ENCODE measurements at regions not wholly inside any gene's neighbourhood (a gene's known extent, or its start where the extent isn't known, plus 50 kb on each side); places are given as distances from the start of the nearest gene placed in this dataset.

DNA sequence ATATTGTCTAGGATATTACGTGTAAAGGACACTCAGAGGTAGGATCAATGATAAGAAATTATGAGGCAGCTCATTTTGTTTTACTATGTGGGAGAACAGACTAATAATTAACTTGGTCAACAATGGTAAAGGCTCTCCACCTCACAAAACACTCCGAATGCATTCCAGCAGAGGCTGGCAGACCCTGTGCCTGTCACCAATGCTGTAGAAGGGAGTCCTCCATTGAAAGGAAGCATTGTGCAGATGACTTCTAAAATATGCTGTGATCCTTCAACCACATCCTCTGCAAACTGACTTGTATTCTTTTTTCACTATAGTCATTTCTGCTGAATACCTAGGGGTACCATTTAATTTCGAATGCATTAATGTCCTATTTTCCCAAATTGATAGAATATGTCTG, 119.6 kb upstream of the EEA1 start:
- no peak overlapping the region for H3K4me3 ChIP-seq (ENCODE audit: low read depth, low read length)
- H3K9me3 ChIP-seq (ENCODE audit: control insufficient read depth, insufficient read depth, low read depth, low read length) = no peaks in the 10 kb centered on the region
- no peak overlapping the region for H3K27ac ChIP-seq (ENCODE audit: extremely low read depth, low read depth, low read length)
- no peaks in the 10 kb centered on the region for H3K36me3 ChIP-seq (ENCODE audit: control insufficient read depth in 2 of 2, insufficient read depth in 1 of 2, low read length in 2 of 2)
- ChIA-PET POLR2A (no interaction called here), CTCF (interaction anchor here (0.5 to 0.9 kb wide), 2 partner anchors 62 to 265 kb away, joined by 4 read pairs; no protein-coding TSS in a partner anchor)
- TF ChIP-seq MZF1 (tag by site-specific recombination; IDR thresholded peaks at IDR 0.05; ENCODE audit: borderline replicate concordance) (no peak), MYNN (tag by site-specific recombination; IDR thresholded peaks at IDR 0.05; ENCODE audit: borderline replicate concordance) (no peak), ZNF670 (tag by site-specific recombination; IDR thresholded peaks at IDR 0.05; ENCODE audit: low read depth) (no peak), ZFP3 (tag by site-specific recombination; IDR thresholded peaks at IDR 0.05; ENCODE audit: low read depth) (no peak), KLF8 (tag by site-specific recombination; IDR thresholded peaks at IDR 0.05) (no peak), ZFHX2 (tag by site-specific recombination; conservative IDR thresholded peaks at IDR 0.05) (no peak), ZNF777 (tag by site-specific recombination; IDR thresholded peaks at IDR 0.05; ENCODE audit: borderline replicate concordance) (no peak)
- TF ChIP-seq, protein P1, sequence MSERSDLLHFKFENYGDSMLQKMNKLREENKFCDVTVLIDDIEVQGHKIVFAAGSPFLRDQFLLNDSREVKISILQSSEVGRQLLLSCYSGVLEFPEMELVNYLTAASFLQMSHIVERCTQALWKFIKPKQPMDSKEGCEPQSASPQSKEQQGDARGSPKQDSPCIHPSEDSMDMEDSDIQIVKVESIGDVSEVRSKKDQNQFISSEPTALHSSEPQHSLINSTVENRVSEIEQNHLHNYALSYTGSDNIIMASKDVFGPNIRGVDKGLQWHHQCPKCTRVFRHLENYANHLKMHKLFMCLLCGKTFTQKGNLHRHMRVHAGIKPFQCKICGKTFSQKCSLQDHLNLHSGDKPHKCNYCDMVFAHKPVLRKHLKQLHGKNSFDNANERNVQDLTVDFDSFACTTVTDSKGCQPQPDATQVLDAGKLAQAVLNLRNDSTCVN (tag by site-specific recombination; optimal IDR thresholded peaks at IDR 0.05) = no peak
- TF ChIP-seq, protein P2, sequence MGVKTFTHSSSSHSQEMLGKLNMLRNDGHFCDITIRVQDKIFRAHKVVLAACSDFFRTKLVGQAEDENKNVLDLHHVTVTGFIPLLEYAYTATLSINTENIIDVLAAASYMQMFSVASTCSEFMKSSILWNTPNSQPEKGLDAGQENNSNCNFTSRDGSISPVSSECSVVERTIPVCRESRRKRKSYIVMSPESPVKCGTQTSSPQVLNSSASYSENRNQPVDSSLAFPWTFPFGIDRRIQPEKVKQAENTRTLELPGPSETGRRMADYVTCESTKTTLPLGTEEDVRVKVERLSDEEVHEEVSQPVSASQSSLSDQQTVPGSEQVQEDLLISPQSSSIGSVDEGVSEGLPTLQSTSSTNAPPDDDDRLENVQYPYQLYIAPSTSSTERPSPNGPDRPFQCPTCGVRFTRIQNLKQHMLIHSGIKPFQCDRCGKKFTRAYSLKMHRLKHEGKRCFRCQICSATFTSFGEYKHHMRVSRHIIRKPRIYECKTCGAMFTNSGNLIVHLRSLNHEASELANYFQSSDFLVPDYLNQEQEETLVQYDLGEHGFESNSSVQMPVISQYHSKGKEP (tag by site-specific recombination; IDR thresholded peaks at IDR 0.05) = no peak
- H3K4me1 ChIP-seq (ENCODE audit: control insufficient read depth, insufficient read depth, low read length) = no peaks in the 10 kb centered on the region; the same call in 1 of the 2 replicates

DNA sequence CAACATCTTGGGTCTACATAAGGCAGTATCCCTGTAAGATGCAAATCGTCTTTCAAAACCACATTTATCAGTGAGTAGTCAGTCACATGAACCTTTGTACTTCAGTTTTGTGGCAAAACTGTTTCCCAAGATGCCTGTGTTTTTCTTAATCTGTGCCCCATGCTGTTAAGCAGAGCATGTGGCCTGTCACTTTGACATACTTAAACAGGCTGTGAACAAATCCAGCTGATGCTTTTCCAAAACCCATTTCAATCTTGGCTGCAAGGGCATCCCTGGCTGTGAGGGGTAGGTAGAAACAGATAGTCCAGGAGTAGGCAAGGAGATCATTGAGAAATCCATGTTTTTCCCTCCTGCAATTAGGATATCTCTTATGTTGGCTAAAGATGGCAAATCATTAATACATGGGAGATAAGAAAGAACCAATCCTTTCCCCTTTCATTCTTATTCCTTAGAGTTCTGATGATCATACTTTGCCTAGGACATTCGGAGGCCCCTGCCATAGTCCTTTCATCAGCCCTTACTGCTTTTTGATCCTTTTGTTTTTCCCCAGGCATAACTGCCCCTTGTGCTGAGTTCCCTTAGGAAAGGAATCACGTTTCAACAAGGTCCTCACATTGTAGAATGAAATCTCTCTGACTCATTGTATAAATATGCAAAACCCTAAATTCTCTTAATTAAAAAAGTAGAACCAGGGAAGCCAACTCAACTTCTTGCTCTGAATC, 121.1 kb upstream of the EEA1 start:
- Histone ChIP-seq H3K27ac (ENCODE audit: extremely low read depth, low read depth, low read length) (no peak overlapping the region), H3K4me1 (ENCODE audit: control insufficient read depth, insufficient read depth, low read length) (no peaks in the 10 kb centered on the region; the same call in 1 of the 2 replicates), H3K4me3 (ENCODE audit: low read depth, low read length) (no peak overlapping the region), H3K9me3 (ENCODE audit: control insufficient read depth, insufficient read depth, low read depth, low read length) (no peaks in the 10 kb centered on the region), H3K36me3 (ENCODE audit: control insufficient read depth in 2 of 2, insufficient read depth in 1 of 2, low read length in 2 of 2) (no peaks in the 10 kb centered on the region)
- TF ChIP-seq ZBTB48 (tag by site-specific recombination; IDR thresholded peaks at IDR 0.05) (0 out of 2 replicates have a peak, but pooled peaks have one; percentile 36), BCL11A (tag by site-specific recombination; IDR thresholded peaks at IDR 0.05; ENCODE audit: low read depth) (no peak), ZNF341 (tag by site-specific recombination; IDR thresholded peaks at IDR 0.05; ENCODE audit: low read depth) (no peak), YY1 (tag by site-specific recombination; IDR thresholded peaks at IDR 0.05) (no peak), ZIC2 (tag by site-specific recombination; IDR thresholded peaks at IDR 0.05) (peak; percentile 24; the same call in 1 of the 2 replicates), ZNF10 (tag by site-specific recombination; IDR thresholded peaks at IDR 0.05) (no peak), ZNF302 (tag by site-specific recombination; IDR thresholded peaks at IDR 0.05; ENCODE audit: low read depth) (no peak), KLF9 (tag by site-specific recombination; IDR thresholded peaks at IDR 0.05; ENCODE audit: low read depth) (no peak), ZNF350 (tag by site-specific recombination; IDR thresholded peaks at IDR 0.05) (no peak), IKZF3 (tag by site-specific recombination; IDR thresholded peaks at IDR 0.05) (no peak), ZNF654 (tag by site-specific recombination; IDR thresholded peaks at IDR 0.05; ENCODE audit: low read depth) (no peak), ZBTB17 (tag by site-specific recombination; IDR thresholded peaks at IDR 0.05) (peak; percentile 34; the same call in 1 of the 2 replicates), ZNF747 (tag by site-specific recombination; IDR thresholded peaks at IDR 0.05) (no peak), ZBTB20 (tag by site-specific recombination; IDR thresholded peaks at IDR 0.05) (no peak), ZNF335 (tag by site-specific recombination; conservative IDR thresholded peaks at IDR 0.05) (0 out of 2 replicates have a peak, but pooled peaks have one; percentile 22)
- TF ChIP-seq, protein P1 (tag by site-specific recombination; optimal IDR thresholded peaks at IDR 0.05) = no peak
- ChIA-PET POLR2A (no interaction called here), CTCF (no interaction called here)

Measured in HEK293 (cell line).